ENCODE measurements at regions not wholly inside any gene's neighbourhood (a gene's known extent, or its start where the extent isn't known, plus 50 kb on each side); places are given as distances from the start of the nearest gene placed in this dataset.

- no peaks in the 10 kb centered on the region for H3K36me3 ChIP-seq (ENCODE audit: insufficient read depth in 1 of 2, low read depth in 1 of 2)
- intact Hi-C loops (cut with DNase I) = loop anchor here in 1 of 2 donors (10.0 kb wide), 1 partner anchor 114 kb away; no protein-coding TSS in a partner anchor
- H3K27ac ChIP-seq = no peak overlapping the region
- no peak overlapping the region for H3K4me3 ChIP-seq
- H3K27me3 ChIP-seq (ENCODE audit: insufficient read depth in 3 of 3, low read length in 2 of 3) = no peaks in the 10 kb centered on the region
- WGBS, 3 donors = 67 to 70% (median 67%) methylated on average over 7 of the region's 7 CpGs
- H3K9me3 ChIP-seq = no peaks in the 10 kb centered on the region
- ATAC-seq (no peak), DNase-seq (no peak)
- TF ChIP-seq CTCF (IDR thresholded peaks at IDR 0.05) = no peak
- no peaks in the 10 kb centered on the region for H3K4me1 ChIP-seq
Observed at GRCh38 chr11:95688501-95689222, 100.9 kb downstream of the FAM76B start.

GRCh38 chr11:95688015-95688414 is 101.6 kb downstream of the FAM76B start:
- no peak for TF ChIP-seq CTCF (IDR thresholded peaks at IDR 0.05)
- DNase-seq (no peak), ATAC-seq (no peak)
- H3K36me3 ChIP-seq (ENCODE audit: insufficient read depth in 1 of 2, low read depth in 1 of 2) = no peaks in the 10 kb centered on the region
- WGBS, 3 donors = 80 to 95% (median 83%) methylated on average over 2 of the region's 2 CpGs
- H3K27ac ChIP-seq = no peak overlapping the region
- H3K9me3 ChIP-seq = no peaks in the 10 kb centered on the region
- H3K27me3 ChIP-seq (ENCODE audit: insufficient read depth in 3 of 3, low read length in 2 of 3) = no peaks in the 10 kb centered on the region
- no peak overlapping the region for H3K4me3 ChIP-seq
- intact Hi-C loops (cut with DNase I) = loop anchor here in 1 of 2 donors (10.0 kb wide), 1 partner anchor 113 kb away; no protein-coding TSS in a partner anchor
- no peaks in the 10 kb centered on the region for H3K4me1 ChIP-seq

- 95 to 98% (median 97%) methylated on average over 3 of the region's 3 CpGs for WGBS, 3 donors
- Histone ChIP-seq H3K27me3 (ENCODE audit: insufficient read depth in 3 of 3, low read length in 2 of 3) (no peaks in the 10 kb centered on the region), H3K36me3 (ENCODE audit: insufficient read depth in 1 of 2, low read depth in 1 of 2) (no peaks in the 10 kb centered on the region), H3K27ac (no peak overlapping the region), H3K9me3 (no peaks in the 10 kb centered on the region), H3K4me1 (no peaks in the 10 kb centered on the region), H3K4me3 (no peak overlapping the region)
- DNase-seq (no peak), ATAC-seq (no peak)
- no peak for TF ChIP-seq CTCF (IDR thresholded peaks at IDR 0.05)
- intact Hi-C loops (cut with DNase I) = loop anchor here in 1 of 2 donors (10.0 kb wide), 1 partner anchor 111 kb away; no protein-coding TSS in a partner anchor
Observed at GRCh38 chr11:95686265-95686664, 103.3 kb downstream of the FAM76B start.

GRCh38 chr11:95684701-95685100 is 104.9 kb downstream of the FAM76B start:
- WGBS, 3 donors = 86 to 95% (median 91%) methylated on average over 2 of the region's 2 CpGs
- no peak overlapping the region for H3K4me3 ChIP-seq
- no peak for TF ChIP-seq CTCF (IDR thresholded peaks at IDR 0.05)
- DNase-seq (no peak), ATAC-seq (no peak)
- intact Hi-C loops (cut with DNase I) = loop anchor here in 1 of 2 donors (10.0 kb wide), 1 partner anchor 110 kb away; no protein-coding TSS in a partner anchor
- H3K27ac ChIP-seq = no peak overlapping the region
- H3K9me3 ChIP-seq = no peaks in the 10 kb centered on the region
- no peaks in the 10 kb centered on the region for H3K36me3 ChIP-seq (ENCODE audit: insufficient read depth in 1 of 2, low read depth in 1 of 2)
- H3K4me1 ChIP-seq = peaks cover 14% of the 10 kb centered on the region
- no peaks in the 10 kb centered on the region for H3K27me3 ChIP-seq (ENCODE audit: insufficient read depth in 3 of 3, low read length in 2 of 3)
